Natural killer cell treated with Interleukin-12 subunit alpha and Interleukin-12 subunit beta and Interleukin-15 and Interleukin-18, amount 100 ng/mL, for 72 hours (primary cell): ENCODE measurements at regions not wholly inside any gene's neighbourhood (a gene's known extent, or its start where the extent isn't known, plus 50 kb on each side); places are given as distances from the start of the nearest gene placed in this dataset.
"Not testable (repeated sequence)": the region's sequence is repeated elsewhere in the genome, so short reads cannot be mapped to it uniquely, and the experiment has no call there.

Experiments
- ATAC-seq, 2 donors: fragments of 150-1000 bp; cut with Tn5 transposase in 1 of 2; sonication (Bioruptor Pico), chemical (Tn5 transposase) in 1 of 2; 2 replicates each; pipeline ENCODE4 v1.10.0; 2021
- DNase-seq: peaks from one replicate; pipeline ENCODE4 v3.0.0; 2022; ENCODE audit warnings: low spot score
- H3K27ac Mint-ChIP-seq, 2 donors: 1 replicate in 1 of 2; 2 replicates in 1 of 2; pipeline ENCODE4 v1.8.0; 2022; ENCODE audit warnings: mixed read lengths in 2 of 2, mild to moderate bottlenecking in 1 of 2, moderate library complexity in 1 of 2
- H3K27me3 Mint-ChIP-seq, 2 donors: 1 replicate in 1 of 2; 2 replicates in 1 of 2; pipeline ENCODE4 v1.8.0; 2022; ENCODE audit warnings: mixed read lengths in 2 of 2
- H3K36me3 Mint-ChIP-seq: one replicate; pipeline ENCODE4 v1.8.0; 2022; ENCODE audit warnings: mixed read lengths
- H3K4me1 Mint-ChIP-seq, 2 donors: 1 replicate in 1 of 2; 2 replicates in 1 of 2; pipeline ENCODE4 v1.8.0; 2022; ENCODE audit warnings: low read depth in 2 of 2, mixed read lengths in 2 of 2, mild to moderate bottlenecking in 1 of 2
- H3K4me3 Mint-ChIP-seq: one replicate; pipeline ENCODE4 v1.8.0; 2022; ENCODE audit warnings: mixed read lengths
- H3K9me3 Mint-ChIP-seq: 2 replicates; pipeline ENCODE4 v1.8.0; 2022; ENCODE audit warnings: mixed read lengths

DNA sequence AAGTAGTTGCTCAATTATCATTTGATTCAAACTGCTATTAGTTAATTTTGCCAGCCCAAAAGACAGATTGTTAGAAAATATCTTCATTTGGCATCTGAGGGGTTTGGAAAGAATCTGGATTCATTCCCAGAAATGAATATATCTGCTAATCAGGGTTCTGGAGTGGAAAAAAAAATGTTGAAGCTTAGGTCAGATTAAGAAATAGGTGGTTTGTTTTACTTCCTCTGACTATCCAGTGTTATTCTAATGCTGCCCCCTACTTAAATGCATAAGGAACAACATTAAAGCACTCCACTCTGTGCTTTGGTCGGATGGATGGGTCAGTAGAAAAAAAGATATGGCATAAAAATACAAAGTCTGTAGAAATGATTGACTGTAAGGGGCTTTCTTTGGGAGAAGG, 89.0 kb downstream of the LUZP4 start:
- Mint-ChIP-seq H3K4me1 (no peaks in the 10 kb centered on the region), H3K4me3 (no peak overlapping the region), H3K9me3 (no peaks in the 10 kb centered on the region), H3K27ac (no peak overlapping the region), H3K27me3 (peaks cover 0 to 28% of the 10 kb centered on the region in 2 donors), H3K36me3 (peaks cover 4% of the 10 kb centered on the region)
- no peak for ATAC-seq
- DNase-seq = no peak

DNA sequence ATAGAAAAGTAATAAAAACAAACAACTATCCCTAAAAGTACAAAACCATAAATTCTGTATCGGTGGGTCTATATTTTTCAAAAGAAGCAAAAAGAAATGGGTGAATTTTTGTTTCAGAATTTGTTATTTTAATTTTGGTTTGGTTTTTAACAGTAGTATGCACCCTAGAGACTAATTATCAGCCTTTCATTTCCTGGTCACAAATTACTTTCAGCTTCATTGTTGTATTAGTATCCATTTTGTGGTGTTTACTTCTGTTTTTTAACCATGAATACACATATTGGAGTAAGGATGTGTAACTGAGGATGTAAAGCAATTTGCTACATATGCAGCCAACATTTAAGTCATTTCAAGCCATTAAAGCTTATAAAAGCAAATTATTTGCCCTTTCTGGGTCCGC, 97.8 kb downstream of the LUZP4 start:
- DNase-seq = no peak
- H3K27me3 Mint-ChIP-seq = peaks cover 0 to 21% of the 10 kb centered on the region in 2 donors
- no peak overlapping the region for H3K27ac Mint-ChIP-seq
- peaks cover 0 to 4% of the 10 kb centered on the region in 2 donors for H3K4me1 Mint-ChIP-seq
- no peak for ATAC-seq
- no peaks in the 10 kb centered on the region for H3K9me3 Mint-ChIP-seq
- H3K4me3 Mint-ChIP-seq = no peak overlapping the region
- H3K36me3 Mint-ChIP-seq = no peaks in the 10 kb centered on the region

DNA sequence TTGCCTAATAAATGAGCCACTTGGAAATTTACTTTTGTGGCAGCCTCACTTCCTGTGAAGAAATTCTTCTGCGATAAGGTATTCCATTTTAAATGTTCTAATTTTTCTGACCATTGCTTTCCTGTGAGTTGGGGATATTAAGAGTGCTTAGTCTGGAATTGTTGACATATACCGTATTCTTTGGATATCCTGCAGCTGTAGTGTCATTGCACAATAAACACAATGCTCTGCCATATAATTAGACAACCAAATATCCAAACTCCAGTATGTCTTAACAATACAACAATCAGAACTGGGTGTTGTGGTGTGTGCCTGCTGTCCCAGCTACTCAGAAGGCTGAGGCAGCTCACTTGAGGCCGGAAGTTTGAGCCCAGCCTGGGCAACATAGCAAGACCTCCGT, 99.4 kb downstream of the LUZP4 start:
- H3K4me3 Mint-ChIP-seq = no peak overlapping the region
- H3K27me3 Mint-ChIP-seq = peaks cover 0 to 19% of the 10 kb centered on the region in 2 donors
- no peaks in the 10 kb centered on the region for H3K9me3 Mint-ChIP-seq
- ATAC-seq (no peak), DNase-seq (no peak)
- no peaks in the 10 kb centered on the region for H3K36me3 Mint-ChIP-seq
- H3K4me1 Mint-ChIP-seq = peaks cover 5 to 11% of the 10 kb centered on the region in 2 donors
- H3K27ac Mint-ChIP-seq = no peak overlapping the region

DNA sequence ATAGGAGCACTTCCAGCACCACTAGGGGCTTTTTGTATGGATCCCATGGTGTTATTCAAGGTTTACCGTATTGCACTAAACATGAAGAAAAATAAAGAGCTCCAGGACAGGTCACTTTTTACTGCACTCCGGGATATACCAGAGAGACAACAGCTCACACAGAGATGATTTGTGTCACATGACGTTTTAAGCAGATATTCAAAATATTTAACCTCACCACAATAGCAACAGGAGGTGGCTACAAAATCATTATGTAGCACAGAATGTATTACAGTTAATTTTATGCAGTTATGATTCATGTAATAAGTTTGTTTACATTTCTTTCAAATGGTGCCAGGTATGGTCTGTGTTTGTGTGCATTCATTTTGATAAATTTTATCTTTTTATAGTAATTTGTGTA, 100.6 kb downstream of the LUZP4 start:
- H3K4me1 Mint-ChIP-seq = peaks cover 5 to 11% of the 10 kb centered on the region in 2 donors
- ATAC-seq = no peak
- H3K36me3 Mint-ChIP-seq = no peaks in the 10 kb centered on the region
- H3K4me3 Mint-ChIP-seq = no peak overlapping the region
- H3K9me3 Mint-ChIP-seq = no peaks in the 10 kb centered on the region
- no peak overlapping the region for H3K27ac Mint-ChIP-seq
- DNase-seq = no peak
- peaks cover 0 to 15% of the 10 kb centered on the region in 2 donors for H3K27me3 Mint-ChIP-seq

DNA sequence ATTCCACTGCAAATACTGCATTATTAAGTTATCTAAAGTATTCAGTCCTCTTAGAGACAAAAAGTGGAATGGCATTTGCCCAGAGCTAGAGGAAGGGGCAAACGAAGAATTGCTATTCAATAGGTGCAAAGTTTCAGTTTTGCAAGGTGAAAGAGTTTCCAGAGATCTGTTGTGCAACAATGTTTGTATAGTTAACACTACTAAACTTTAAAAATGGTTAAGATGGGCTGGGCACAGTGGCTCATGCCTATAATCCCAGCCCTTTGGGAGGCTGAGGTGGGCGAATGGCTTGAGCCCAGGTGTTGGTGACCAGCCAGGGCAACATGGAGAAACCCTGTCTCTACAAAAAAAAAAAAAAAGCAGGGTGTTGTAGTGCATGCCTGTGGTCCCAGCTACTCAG, 102.5 kb downstream of the LUZP4 start:
- DNase-seq = no peak
- peaks cover 0 to 13% of the 10 kb centered on the region in 2 donors for H3K27me3 Mint-ChIP-seq
- H3K4me3 Mint-ChIP-seq = no peak overlapping the region
- ATAC-seq = no peak
- no peaks in the 10 kb centered on the region for H3K36me3 Mint-ChIP-seq
- H3K4me1 Mint-ChIP-seq = peaks cover 5 to 11% of the 10 kb centered on the region in 2 donors
- no peaks in the 10 kb centered on the region for H3K9me3 Mint-ChIP-seq
- no peak overlapping the region for H3K27ac Mint-ChIP-seq

DNA sequence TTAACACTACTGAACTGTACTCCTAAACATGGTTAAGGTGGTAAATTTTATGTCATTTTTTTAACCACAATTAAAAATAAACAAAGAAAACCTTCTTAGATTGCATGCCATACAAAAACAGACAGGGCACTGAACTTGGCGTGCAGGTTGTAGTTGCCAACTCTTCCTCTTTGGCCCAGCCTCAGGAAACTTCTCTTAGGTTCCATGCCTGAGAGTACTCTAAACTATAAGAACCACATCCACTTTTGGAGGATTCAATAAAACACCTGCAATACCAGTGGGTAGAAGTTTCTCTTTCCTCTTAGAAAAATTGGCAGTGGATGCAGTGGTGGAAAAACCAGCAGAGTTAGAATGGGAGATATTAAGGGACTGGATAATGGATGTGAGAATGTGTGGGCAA, 103.4 kb downstream of the LUZP4 start:
- Mint-ChIP-seq H3K27ac (no peak overlapping the region), H3K4me1 (peaks cover 5 to 11% of the 10 kb centered on the region in 2 donors), H3K9me3 (no peaks in the 10 kb centered on the region), H3K27me3 (peaks cover 0 to 12% of the 10 kb centered on the region in 2 donors), H3K36me3 (no peaks in the 10 kb centered on the region), H3K4me3 (no peak overlapping the region)
- ATAC-seq = no peak
- no peak for DNase-seq

DNA sequence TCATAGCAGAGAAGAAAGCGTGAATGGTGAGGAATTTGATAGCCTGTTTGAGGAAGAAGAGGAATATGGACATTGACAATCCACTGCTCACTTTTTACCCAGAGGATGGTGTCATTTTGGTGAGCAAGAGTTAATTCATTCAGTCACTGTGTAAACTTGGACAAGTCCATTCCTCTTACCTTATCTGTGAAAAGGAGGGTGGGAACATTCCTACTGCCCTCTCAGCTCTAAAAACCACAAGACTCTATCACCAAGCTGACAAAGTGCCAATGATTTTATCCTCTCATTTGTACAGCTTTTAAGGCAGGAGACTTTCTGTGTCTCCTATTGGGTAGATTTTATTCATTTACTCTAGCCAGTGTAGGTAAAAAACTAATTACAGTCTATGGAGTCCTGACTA, 103.8 kb downstream of the LUZP4 start:
- Mint-ChIP-seq H3K4me1 (peaks cover 5 to 11% of the 10 kb centered on the region in 2 donors), H3K27ac (no peak overlapping the region)

DNA sequence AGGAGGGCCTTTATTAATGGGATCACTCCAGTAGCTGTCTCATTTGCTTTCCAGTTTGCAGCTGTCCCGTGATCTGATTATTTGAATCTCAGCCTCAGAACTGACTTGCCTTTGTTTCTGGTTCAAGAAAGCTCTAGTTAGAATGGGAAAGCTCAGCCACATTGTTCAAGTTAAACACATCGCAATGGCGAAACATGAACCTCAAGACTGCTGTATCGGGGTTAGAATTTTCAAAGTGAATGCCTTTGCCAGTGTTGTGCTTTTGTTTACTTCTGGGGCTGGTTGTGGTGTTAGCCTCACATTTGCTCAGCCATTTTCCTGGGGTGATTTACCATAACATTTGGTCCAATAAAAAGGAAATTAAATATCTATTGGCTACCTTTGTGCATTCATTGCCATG, 105.3 kb downstream of the LUZP4 start:
- H3K9me3 Mint-ChIP-seq, H3K36me3 Mint-ChIP-seq, H3K4me3 Mint-ChIP-seq, H3K27ac Mint-ChIP-seq, ATAC-seq, DNase-seq: not testable (repeated sequence)
- H3K27me3 Mint-ChIP-seq = peaks cover 0 to 14% of the 10 kb centered on the region in 2 donors
- H3K4me1 Mint-ChIP-seq = peaks cover 5 to 11% of the 10 kb centered on the region in 2 donors

More for the DNA sequence above, 103.8 kb downstream of the LUZP4 start:
- Mint-ChIP-seq H3K27me3 (peaks cover 0 to 10% of the 10 kb centered on the region in 2 donors), H3K4me3 (no peak overlapping the region), H3K9me3 (no peaks in the 10 kb centered on the region), H3K36me3 (no peaks in the 10 kb centered on the region)
- DNase-seq = no peak
- ATAC-seq = no peak

DNA sequence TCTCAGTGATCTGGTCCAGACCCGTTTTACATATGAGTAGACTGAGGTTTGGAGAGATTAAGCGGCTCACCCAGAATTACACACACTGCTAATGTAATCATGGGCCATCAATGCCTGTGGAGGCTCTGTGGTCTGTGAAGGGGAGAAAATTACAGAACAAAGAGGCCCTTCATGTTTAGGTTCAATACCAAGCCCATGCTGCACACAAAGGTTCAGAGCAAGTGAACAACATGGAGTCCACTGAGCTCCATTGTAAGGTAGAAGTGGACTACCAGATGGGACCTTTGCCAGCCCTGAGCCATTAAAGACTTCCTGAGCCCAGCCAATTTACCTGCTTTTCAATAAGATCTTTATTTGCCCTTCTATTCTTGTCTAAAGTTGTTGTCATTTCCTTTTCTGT, 109.8 kb downstream of the LUZP4 start:
- DNase-seq = no peak
- H3K9me3 Mint-ChIP-seq = no peaks in the 10 kb centered on the region
- H3K36me3 Mint-ChIP-seq = no peaks in the 10 kb centered on the region
- no peak overlapping the region for H3K27ac Mint-ChIP-seq
- ATAC-seq = no peak
- H3K27me3 Mint-ChIP-seq = peaks cover 0 to 21% of the 10 kb centered on the region in 2 donors
- H3K4me3 Mint-ChIP-seq = no peak overlapping the region
- no peaks in the 10 kb centered on the region for H3K4me1 Mint-ChIP-seq

DNA sequence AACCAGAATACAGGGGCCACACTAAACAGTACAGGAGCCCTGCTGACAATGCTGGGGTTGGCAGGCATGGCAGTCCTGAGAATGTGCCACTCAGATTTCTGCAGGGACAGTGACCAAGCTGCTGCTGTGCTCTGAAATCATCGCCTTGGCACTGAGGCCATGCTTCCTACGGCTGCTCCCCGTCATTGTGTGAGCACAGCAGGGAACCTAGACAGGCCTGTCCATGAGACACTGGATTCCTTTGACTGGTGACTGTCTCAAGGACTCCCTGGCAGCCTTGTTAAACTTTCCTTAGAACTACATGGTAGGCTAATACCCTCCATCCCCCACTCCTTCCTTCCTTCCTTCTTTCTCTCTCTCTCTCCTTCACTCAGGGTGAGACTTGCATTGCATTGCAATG, 111.4 kb downstream of the LUZP4 start:
- no peaks in the 10 kb centered on the region for H3K9me3 Mint-ChIP-seq
- peaks cover 0 to 21% of the 10 kb centered on the region in 2 donors for H3K27me3 Mint-ChIP-seq
- H3K4me1 Mint-ChIP-seq = no peaks in the 10 kb centered on the region
- no peaks in the 10 kb centered on the region for H3K36me3 Mint-ChIP-seq
- no peak overlapping the region for H3K27ac Mint-ChIP-seq
- no peak overlapping the region for H3K4me3 Mint-ChIP-seq
- ATAC-seq (no peak), DNase-seq (no peak)

DNA sequence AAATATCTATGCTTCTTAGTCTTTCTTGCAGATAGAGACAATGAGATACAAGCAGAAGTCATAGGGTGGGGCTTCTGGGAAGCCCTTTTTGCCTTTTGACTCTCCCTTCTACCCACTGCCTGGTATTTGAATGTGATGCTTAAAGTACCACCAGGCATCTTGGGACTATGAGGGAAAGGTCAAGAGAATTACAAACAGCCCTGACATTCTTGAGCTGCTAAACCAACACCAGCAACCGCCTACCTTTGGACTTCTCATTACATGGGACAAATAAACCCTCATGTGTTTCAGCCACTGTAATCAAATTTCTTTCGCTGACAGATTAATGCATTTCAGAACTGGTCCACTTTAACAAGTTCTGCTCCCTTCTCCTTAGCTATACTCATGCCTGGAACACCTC, 112.8 kb downstream of the LUZP4 start:
- Mint-ChIP-seq H3K4me1 (no peaks in the 10 kb centered on the region), H3K27ac (no peak overlapping the region), H3K27me3 (peaks cover 0 to 16% of the 10 kb centered on the region in 2 donors), H3K4me3 (no peak overlapping the region), H3K36me3 (no peaks in the 10 kb centered on the region), H3K9me3 (no peaks in the 10 kb centered on the region)
- no peak for DNase-seq
- ATAC-seq = no peak

DNA sequence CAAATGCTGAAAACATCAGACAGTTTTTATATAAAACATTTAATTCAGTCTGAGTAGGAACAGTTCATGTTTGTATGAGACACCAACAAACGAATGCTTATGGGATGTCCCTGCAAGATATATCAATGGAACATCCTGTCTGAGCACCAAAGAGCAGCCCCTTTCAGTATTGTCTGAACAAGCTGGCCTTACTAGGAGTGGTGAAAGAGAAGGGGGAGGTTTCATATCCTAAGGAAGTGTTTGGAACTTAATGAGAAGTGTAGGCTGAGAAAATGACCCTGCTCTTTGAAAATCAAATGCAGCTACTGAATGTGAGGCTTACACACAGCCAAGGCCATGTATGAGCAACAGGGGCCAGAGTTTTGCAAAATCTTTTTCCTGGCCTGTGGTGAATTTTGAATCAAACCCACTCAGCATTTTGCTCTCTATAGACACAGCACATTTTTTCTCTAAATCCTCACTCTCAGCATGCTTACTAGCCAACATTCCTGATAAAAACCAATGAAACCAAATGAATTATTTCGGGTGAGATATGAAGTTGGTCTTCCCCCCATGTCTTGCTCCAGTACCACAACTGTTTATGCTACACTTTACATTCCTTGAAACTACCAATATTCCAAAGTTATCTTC, 119.4 kb downstream of the LUZP4 start:
- peaks cover 0 to 12% of the 10 kb centered on the region in 2 donors for H3K27me3 Mint-ChIP-seq
- DNase-seq (no peak), ATAC-seq (no peak)
- H3K36me3 Mint-ChIP-seq = no peaks in the 10 kb centered on the region
- no peaks in the 10 kb centered on the region for H3K4me1 Mint-ChIP-seq
- no peak overlapping the region for H3K27ac Mint-ChIP-seq
- no peak overlapping the region for H3K4me3 Mint-ChIP-seq
- H3K9me3 Mint-ChIP-seq = no peaks in the 10 kb centered on the region

DNA sequence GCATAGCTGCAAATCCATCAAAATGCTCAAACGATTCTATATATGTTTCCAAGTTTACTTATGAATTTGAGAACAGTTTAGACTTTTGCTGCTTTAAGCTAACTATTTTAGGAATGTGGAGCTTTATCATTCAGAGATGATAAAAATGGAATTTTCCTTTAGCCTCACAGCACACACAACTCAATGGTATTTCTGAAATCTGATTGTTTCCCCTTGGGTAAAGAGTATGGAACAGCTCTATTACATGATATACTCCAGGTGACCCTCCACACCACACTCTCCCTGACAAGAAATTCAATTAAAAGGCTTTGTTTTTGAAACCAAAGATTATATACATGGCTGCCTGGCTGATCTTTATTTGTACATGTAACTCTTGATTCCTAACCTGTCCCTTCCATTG, 120.0 kb downstream of the LUZP4 start:
- ATAC-seq = no peak
- Mint-ChIP-seq H3K9me3 (no peaks in the 10 kb centered on the region), H3K4me1 (no peaks in the 10 kb centered on the region), H3K27me3 (peaks cover 0 to 12% of the 10 kb centered on the region in 2 donors), H3K27ac (no peak overlapping the region), H3K4me3 (no peak overlapping the region), H3K36me3 (no peaks in the 10 kb centered on the region)
- DNase-seq = no peak

DNA sequence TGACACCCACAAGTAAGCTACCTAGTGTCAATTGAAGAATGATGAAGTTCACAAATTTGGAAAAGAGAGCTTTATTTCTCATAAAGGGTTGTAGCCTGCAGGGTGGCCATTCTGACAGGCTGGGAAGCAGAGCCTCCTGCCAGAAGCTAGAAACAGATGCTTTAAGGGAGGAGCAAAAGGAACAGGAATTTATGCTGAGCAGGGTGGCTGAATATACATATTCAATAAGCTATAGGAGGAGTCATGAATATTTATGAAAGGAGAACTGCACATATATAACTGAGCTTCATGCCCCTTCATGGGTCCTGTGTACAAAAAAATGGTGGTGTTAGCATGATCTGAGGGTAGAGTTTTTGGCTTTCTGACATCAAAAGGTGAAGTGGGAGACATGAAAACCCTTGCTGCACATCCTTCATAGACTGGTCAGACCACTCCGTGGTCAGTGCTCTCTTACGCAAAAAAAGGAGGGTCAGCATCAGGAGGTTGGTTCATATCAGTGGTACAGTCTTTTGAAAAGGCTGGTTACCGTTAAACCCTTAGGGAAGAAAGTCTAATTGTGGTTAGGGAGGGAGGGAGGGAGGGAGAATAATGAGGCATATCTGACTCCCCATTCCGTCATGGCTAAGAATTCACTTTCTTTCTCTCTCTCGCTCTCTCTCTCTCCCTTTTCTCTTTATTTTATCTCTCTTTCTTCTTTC, 121.4 kb downstream of the LUZP4 start:
- no peak overlapping the region for H3K4me3 Mint-ChIP-seq
- H3K4me1 Mint-ChIP-seq = no peaks in the 10 kb centered on the region
- H3K27me3 Mint-ChIP-seq = peaks cover 0 to 16% of the 10 kb centered on the region in 2 donors
- no peak for ATAC-seq
- DNase-seq = no peak
- no peak overlapping the region for H3K27ac Mint-ChIP-seq
- no peaks in the 10 kb centered on the region for H3K9me3 Mint-ChIP-seq
- H3K36me3 Mint-ChIP-seq = no peaks in the 10 kb centered on the region
